ENCODE measurements at regions not wholly inside any gene's neighbourhood (a gene's known extent, or its start where the extent isn't known, plus 50 kb on each side); places are given as distances from the start of the nearest gene placed in this dataset.

DNA sequence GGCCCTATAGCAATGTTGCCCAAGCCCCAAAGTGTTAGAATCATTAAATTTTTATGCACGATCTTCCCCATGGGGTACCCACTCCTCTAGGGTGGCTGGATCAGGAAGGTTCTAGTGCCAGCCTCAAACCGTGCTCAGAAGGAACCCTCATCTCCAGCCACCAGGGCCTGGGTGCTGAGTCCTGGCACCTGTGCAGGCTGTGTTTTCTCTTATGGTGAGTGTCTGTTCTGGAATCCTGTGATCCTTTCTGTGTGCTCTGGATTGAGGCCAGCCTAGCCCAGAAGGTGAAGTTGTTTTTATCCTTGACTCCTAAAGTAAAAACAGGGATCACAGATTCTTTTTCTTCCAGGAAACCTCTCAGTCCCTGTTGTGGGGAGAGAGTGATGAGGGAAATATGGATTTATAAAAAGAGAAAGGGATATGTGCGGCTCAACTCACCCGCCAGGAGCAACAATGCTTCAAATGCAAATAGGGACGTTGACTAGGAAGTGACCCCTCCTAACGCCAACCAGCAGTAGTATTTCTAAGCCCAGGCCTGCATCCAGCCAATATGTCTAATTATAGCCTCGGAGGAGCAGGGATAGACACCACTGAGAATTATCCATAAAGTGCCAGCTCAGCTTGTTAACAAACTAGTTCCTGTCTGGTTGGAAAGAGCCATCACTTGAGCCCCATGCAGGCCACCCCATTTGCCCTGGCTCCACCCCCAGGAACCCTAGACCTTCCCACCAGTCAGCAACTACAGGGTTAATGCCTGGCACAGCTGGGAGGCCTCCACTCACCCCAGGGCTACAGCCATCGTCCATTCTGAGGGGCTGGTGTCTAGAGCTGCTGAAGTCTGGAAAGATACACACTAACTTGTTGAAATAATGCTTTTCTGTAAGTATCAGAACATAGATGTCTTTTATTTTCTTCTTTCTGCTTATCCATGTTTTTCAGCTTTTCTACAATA is 513.5 kb upstream of the PROK2 start:
- no CpG with 5 or more reads among the region's 8 CpGs for WGBS (ENCODE audit: insufficient coverage, low lambda C conversion rate)
- H3K27ac ChIP-seq (ENCODE audit: low read length) = no peak overlapping the region
- H3K9me3 ChIP-seq (ENCODE audit: control insufficient read depth, low read depth, low read length) = no peaks in the 10 kb centered on the region

GRCh38 chr3:72297481-72297880 is 512.5 kb upstream of the PROK2 start:
- no peaks in the 10 kb centered on the region for H3K9me3 ChIP-seq (ENCODE audit: control insufficient read depth, low read depth, low read length)
- H3K27me3 ChIP-seq (ENCODE audit: control insufficient read depth, insufficient read depth, low read length) = no peaks in the 10 kb centered on the region
- no peak overlapping the region for H3K4me3 ChIP-seq (ENCODE audit: low read length)
- H3K36me3 ChIP-seq (ENCODE audit: control insufficient read depth, insufficient read depth, low read length) = no peaks in the 10 kb centered on the region
- no peaks in the 10 kb centered on the region for H3K4me1 ChIP-seq (ENCODE audit: control insufficient read depth, insufficient read depth, low read length)
- WGBS (ENCODE audit: insufficient coverage, low lambda C conversion rate) = no CpG with 5 or more reads among the region's 1 CpG
- no peak for DNase-seq
- peak overlapping the region; percentile 2 for H3K27ac ChIP-seq (ENCODE audit: low read length)

More for the DNA sequence above, 513.5 kb upstream of the PROK2 start:
- Histone ChIP-seq H3K4me3 (ENCODE audit: low read length) (no peak overlapping the region), H3K36me3 (ENCODE audit: control insufficient read depth, insufficient read depth, low read length) (no peaks in the 10 kb centered on the region), H3K4me1 (ENCODE audit: control insufficient read depth, insufficient read depth, low read length) (no peaks in the 10 kb centered on the region), H3K27me3 (ENCODE audit: control insufficient read depth, insufficient read depth, low read length) (no peaks in the 10 kb centered on the region)
- no peak for DNase-seq

GRCh38 chr3:72296477-72297111 is 511.6 kb upstream of the PROK2 start:
- no peaks in the 10 kb centered on the region for H3K4me1 ChIP-seq (ENCODE audit: control insufficient read depth, insufficient read depth, low read length)
- H3K27me3 ChIP-seq (ENCODE audit: control insufficient read depth, insufficient read depth, low read length) = no peaks in the 10 kb centered on the region
- no peak overlapping the region for H3K4me3 ChIP-seq (ENCODE audit: low read length)
- WGBS (ENCODE audit: insufficient coverage, low lambda C conversion rate) = 50% methylated on average over 1 of the region's 8 CpGs
- peak overlapping the region; percentile 47 for H3K27ac ChIP-seq (ENCODE audit: low read length)
- H3K36me3 ChIP-seq (ENCODE audit: control insufficient read depth, insufficient read depth, low read length) = no peaks in the 10 kb centered on the region
- no peaks in the 10 kb centered on the region for H3K9me3 ChIP-seq (ENCODE audit: control insufficient read depth, low read depth, low read length)
- peak in 1 of 2 donors; percentile 23 for DNase-seq

DNA sequence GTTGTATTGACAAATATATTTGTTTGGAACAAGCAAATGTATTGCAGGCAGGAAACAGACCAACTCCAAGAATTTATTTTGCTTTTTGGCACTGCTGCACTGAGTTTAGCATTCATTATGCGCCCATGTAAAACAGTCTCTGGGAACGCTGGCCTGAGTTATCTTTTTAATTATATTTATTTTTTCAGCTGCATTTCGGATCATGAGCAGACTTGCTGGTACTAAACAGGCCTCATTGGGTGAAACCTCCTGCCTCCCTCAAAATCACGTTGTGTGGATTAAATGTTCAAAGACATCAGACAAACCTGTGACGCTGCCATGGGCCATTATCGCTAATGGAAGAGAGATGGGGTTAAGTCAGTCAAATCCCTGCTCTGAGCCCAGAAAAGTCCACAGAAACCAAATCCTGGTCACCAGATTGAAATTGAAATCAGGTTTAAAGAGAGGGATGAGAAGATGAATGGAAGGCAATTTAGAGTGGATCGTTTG is 511.1 kb upstream of the PROK2 start:
- no peaks in the 10 kb centered on the region for H3K9me3 ChIP-seq (ENCODE audit: control insufficient read depth, low read depth, low read length)
- H3K4me1 ChIP-seq (ENCODE audit: control insufficient read depth, insufficient read depth, low read length) = no peaks in the 10 kb centered on the region
- no peaks in the 10 kb centered on the region for H3K36me3 ChIP-seq (ENCODE audit: control insufficient read depth, insufficient read depth, low read length)
- no peaks in the 10 kb centered on the region for H3K27me3 ChIP-seq (ENCODE audit: control insufficient read depth, insufficient read depth, low read length)
- 100% methylated on average over 1 of the region's 7 CpGs for WGBS (ENCODE audit: insufficient coverage, low lambda C conversion rate)
- no peak overlapping the region for H3K4me3 ChIP-seq (ENCODE audit: low read length)
- no peak for DNase-seq
- H3K27ac ChIP-seq (ENCODE audit: low read length) = peak overlapping the region; percentile 47

GRCh38 chr3:72295276-72295961 is 510.5 kb upstream of the PROK2 start:
- Histone ChIP-seq H3K36me3 (ENCODE audit: control insufficient read depth, insufficient read depth, low read length) (no peaks in the 10 kb centered on the region), H3K27ac (ENCODE audit: low read length) (no peak overlapping the region), H3K4me3 (ENCODE audit: low read length) (no peak overlapping the region), H3K4me1 (ENCODE audit: control insufficient read depth, insufficient read depth, low read length) (no peaks in the 10 kb centered on the region), H3K9me3 (ENCODE audit: control insufficient read depth, low read depth, low read length) (no peaks in the 10 kb centered on the region), H3K27me3 (ENCODE audit: control insufficient read depth, insufficient read depth, low read length) (peaks cover 2% of the 10 kb centered on the region)
- 100% methylated on average over 1 of the region's 7 CpGs for WGBS (ENCODE audit: insufficient coverage, low lambda C conversion rate)
- no peak for DNase-seq

DNA sequence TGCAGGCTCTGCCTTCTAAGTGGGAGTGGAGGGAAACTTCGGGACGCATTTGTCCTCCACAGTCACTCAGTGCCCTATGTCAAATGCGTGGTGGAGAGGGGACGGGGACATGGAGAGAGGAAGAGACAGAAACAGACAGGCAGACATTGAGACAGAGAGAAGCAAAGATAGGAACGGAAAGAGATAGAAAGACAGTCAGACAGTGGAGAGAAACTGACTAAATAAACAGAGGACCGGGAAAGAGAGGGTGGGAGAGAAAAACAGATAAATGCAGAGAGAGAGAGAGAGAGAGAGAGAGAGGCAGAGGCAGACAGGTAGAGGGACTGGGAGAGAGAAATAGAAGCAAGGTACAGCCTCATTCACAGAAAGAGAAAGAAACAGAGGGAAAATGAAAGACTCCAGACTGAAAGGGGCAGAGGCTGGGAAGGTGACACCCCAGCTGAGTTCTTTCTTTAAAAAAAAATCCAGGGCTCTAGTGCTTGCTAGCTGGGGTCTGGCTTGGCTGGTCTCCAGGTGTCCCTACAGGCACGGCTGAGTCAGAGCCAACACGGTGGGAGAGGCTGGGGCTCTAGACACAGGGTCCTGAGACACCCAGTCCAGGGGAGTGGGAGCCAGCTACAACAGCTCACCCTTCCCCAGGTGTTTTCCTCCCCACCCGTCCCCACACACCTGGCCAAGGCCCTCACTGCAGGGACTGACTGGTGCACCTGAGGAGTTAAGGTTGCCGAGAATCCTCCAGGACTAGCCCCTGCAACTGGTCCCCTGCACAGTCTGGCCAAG is 506.1 kb upstream of the PROK2 start:
- whole genome bisulfite sequencing (ENCODE audit: insufficient coverage, low lambda C conversion rate) = 63% methylated on average over 4 of the region's 10 CpGs
- H3K4me3 ChIP-seq (ENCODE audit: low read length) = no peak overlapping the region
- no peak overlapping the region for H3K27ac ChIP-seq (ENCODE audit: low read length)
- no peak for DNase-seq
- peaks cover 14% of the 10 kb centered on the region for H3K27me3 ChIP-seq (ENCODE audit: control insufficient read depth, insufficient read depth, low read length)
- H3K4me1 ChIP-seq (ENCODE audit: control insufficient read depth, insufficient read depth, low read length) = peaks cover 4% of the 10 kb centered on the region
- no peaks in the 10 kb centered on the region for H3K9me3 ChIP-seq (ENCODE audit: control insufficient read depth, low read depth, low read length)
- H3K36me3 ChIP-seq (ENCODE audit: control insufficient read depth, insufficient read depth, low read length) = no peaks in the 10 kb centered on the region

DNA sequence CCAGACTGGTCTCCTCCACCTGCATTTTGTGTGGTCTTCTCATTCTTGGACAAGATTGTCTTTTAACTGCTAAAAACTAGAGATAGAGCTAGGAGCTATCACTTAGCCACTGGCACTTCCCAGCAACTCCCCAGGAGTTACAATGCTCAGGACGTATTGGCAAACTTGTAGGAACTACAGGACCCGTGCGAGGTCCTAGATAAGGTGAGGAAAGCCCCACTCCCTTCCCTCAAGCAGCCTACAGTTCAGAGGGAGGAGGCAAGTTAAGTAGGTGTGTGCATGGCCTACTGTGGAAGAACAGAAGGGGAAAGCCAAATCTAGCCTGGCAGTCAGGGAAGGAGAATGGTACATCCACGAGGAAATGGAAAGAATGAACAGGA is 504.7 kb upstream of the PROK2 start:
- Histone ChIP-seq H3K4me1 (ENCODE audit: control insufficient read depth, insufficient read depth, low read length) (peaks cover 4% of the 10 kb centered on the region), H3K36me3 (ENCODE audit: control insufficient read depth, insufficient read depth, low read length) (no peaks in the 10 kb centered on the region), H3K9me3 (ENCODE audit: control insufficient read depth, low read depth, low read length) (no peaks in the 10 kb centered on the region), H3K27me3 (ENCODE audit: control insufficient read depth, insufficient read depth, low read length) (peaks cover 14% of the 10 kb centered on the region), H3K4me3 (ENCODE audit: low read length) (no peak overlapping the region), H3K27ac (ENCODE audit: low read length) (peak overlapping the region; percentile 10)
- WGBS (ENCODE audit: insufficient coverage, low lambda C conversion rate) = 70% methylated on average over 2 of the region's 4 CpGs
- DNase-seq = no peak

DNA sequence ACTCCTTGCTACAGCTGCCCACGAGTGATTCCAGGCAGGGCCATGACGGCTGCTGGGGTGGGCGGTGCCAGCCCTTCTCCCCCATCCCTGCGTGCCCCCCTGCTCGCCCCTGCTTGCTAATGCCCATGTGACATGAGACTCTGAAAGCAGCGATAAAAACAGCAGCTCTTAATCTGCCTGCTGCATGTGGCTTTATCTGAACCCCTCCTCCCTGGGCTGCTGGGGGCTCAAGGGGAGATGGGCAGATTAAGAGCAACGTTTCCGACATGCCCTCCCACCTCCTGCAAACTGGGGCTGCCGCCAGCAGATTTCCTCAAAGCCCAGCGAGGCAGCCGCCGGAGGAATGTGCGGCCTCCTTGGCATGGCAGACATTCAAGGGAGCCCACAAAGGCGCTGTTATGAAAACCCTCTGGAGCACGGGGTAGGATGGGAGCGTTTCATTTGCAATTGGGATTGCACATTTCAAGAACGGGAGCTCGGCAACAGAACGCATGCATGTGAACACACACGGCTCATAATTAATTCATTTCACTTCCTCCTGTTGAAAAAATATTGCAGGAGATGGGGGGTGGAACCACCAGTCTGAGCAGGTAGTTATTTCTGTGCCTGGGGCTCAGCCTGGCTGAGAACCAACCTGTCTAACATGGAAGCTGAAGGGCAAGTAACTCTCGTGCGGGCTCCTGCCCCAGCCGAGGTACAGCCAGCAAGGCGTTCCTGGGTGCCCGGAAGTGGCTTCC is 504.2 kb upstream of the PROK2 start:
- Histone ChIP-seq H3K9me3 (ENCODE audit: control insufficient read depth, low read depth, low read length) (no peaks in the 10 kb centered on the region), H3K4me3 (ENCODE audit: low read length) (no peak overlapping the region), H3K27ac (ENCODE audit: low read length) (peak overlapping the region; percentile 10), H3K36me3 (ENCODE audit: control insufficient read depth, insufficient read depth, low read length) (no peaks in the 10 kb centered on the region), H3K4me1 (ENCODE audit: control insufficient read depth, insufficient read depth, low read length) (peaks cover 4% of the 10 kb centered on the region), H3K27me3 (ENCODE audit: control insufficient read depth, insufficient read depth, low read length) (peaks cover 14% of the 10 kb centered on the region)
- no CpG with 5 or more reads among the region's 25 CpGs for WGBS (ENCODE audit: insufficient coverage, low lambda C conversion rate)
- DNase-seq = peak in 1 of 2 donors; percentile 58

DNA sequence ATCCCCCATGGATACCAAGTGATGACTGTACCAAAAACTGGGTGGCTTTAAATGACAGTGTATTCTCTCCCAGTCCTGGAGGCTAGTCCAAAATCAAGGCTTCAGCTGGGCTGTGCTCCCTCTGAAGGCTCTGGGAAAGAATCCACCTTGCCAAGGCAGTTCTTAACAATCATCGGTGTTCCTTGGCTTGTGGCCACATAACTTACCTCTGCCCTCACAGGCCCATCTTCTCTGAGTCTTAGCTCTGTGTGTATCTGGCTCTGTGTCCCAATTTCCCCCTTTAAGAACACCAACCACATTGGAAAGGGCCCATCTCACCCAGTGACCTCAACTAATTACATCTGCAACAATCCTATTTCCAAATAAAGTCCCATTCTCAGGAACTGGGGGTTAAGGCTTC is 503.0 kb upstream of the PROK2 start:
- WGBS (ENCODE audit: insufficient coverage, low lambda C conversion rate) = no CpG with 5 or more reads among the region's 1 CpG
- Histone ChIP-seq H3K27me3 (ENCODE audit: control insufficient read depth, insufficient read depth, low read length) (peaks cover 14% of the 10 kb centered on the region), H3K4me3 (ENCODE audit: low read length) (no peak overlapping the region), H3K9me3 (ENCODE audit: control insufficient read depth, low read depth, low read length) (no peaks in the 10 kb centered on the region), H3K27ac (ENCODE audit: low read length) (no peak overlapping the region), H3K4me1 (ENCODE audit: control insufficient read depth, insufficient read depth, low read length) (peaks cover 4% of the 10 kb centered on the region), H3K36me3 (ENCODE audit: control insufficient read depth, insufficient read depth, low read length) (no peaks in the 10 kb centered on the region)
- no peak for DNase-seq
